ENCODE measurements at regions not wholly inside any gene's neighbourhood (a gene's known extent, or its start where the extent isn't known, plus 50 kb on each side); places are given as distances from the start of the nearest gene placed in this dataset.

GRCh38 chr13:107852072-107852471 lies 363.3 kb downstream of the LIG4 start:
- H2BK12ac ChIP-seq (ENCODE audit: insufficient read length, low read depth, low read length): no peak overlapping the region
- Mint-ChIP-seq H3K27ac (no peak overlapping the region), H3K4me1 (peaks cover 9 to 20% of the 10 kb centered on the region in 2 experiments), H3K27me3 (ENCODE audit: low read depth) (no peaks in the 10 kb centered on the region), H3K4me3 (no peak overlapping the region), H3K36me3 (ENCODE audit: insufficient read depth in 1 of 3, low read depth in 3 of 3) (no peaks in the 10 kb centered on the region; a peak in 1 of 7 replicates), H3K9me3 (no peaks in the 10 kb centered on the region)
- no peak overlapping the region for H3K27ac ChIP-seq (ENCODE audit: insufficient read length, low read depth, low read length)
- no peak overlapping the region for H3K9ac ChIP-seq (ENCODE audit: extremely low read depth, insufficient read length, low read length)
- H3K4ac ChIP-seq (ENCODE audit: low read depth, low read length): no peak overlapping the region
- H2AK5ac ChIP-seq (ENCODE audit: insufficient read length, low read length): no peak overlapping the region
- no peak overlapping the region for H2BK20ac ChIP-seq (ENCODE audit: low read depth, low read length, poor library complexity, severe bottlenecking)
- H3K18ac ChIP-seq (ENCODE audit: insufficient read length, low read depth, low read length): no peak overlapping the region
- no peak overlapping the region for H4K8ac ChIP-seq (replicated peaks; ENCODE audit: insufficient read length, low read depth, low read length)
- no peak overlapping the region for H3T11ph ChIP-seq (ENCODE audit: low read length)
- H3K4me2 ChIP-seq (ENCODE audit: insufficient read depth, insufficient read length, low read length): no peak overlapping the region
- WGBS (ENCODE audit: extremely low coverage, insufficient read length, low lambda C conversion rate): no CpG with 5 or more reads among the region's 2 CpGs
- no peak overlapping the region for H3K56ac ChIP-seq (ENCODE audit: insufficient read length, low read depth, low read length)
- no peak overlapping the region for H3K14ac ChIP-seq (ENCODE audit: insufficient read depth, low read length)
- H2BK15ac ChIP-seq (ENCODE audit: low read depth, low read length): no peak overlapping the region
- TF ChIP-seq CTCF (conservative IDR thresholded peaks at IDR 0.05): no peak
- H3K27me3 ChIP-seq (ENCODE audit: insufficient read depth, low read length): no peaks in the 10 kb centered on the region
- DNase-seq: no peak
- H2AFZ ChIP-seq (ENCODE audit: low read length): no peak overlapping the region
- no peak overlapping the region for H4K5ac ChIP-seq (ENCODE audit: insufficient read length, low read depth, low read length)
- no peaks in the 10 kb centered on the region for H3K79me2 ChIP-seq (ENCODE audit: insufficient read depth, low read length)
- no peak overlapping the region for H4K91ac ChIP-seq (ENCODE audit: insufficient read length, low read depth, low read length)
- no peak overlapping the region for H2BK120ac ChIP-seq (ENCODE audit: low read depth, low read length, poor library complexity, severe bottlenecking)
- H3K9me3 ChIP-seq (ENCODE audit: control insufficient read depth, low read depth, low read length): no peaks in the 10 kb centered on the region
- no peaks in the 10 kb centered on the region for H4K20me1 ChIP-seq (ENCODE audit: control insufficient read depth, insufficient read depth, insufficient read length)
- no peak overlapping the region for H3K23ac ChIP-seq (ENCODE audit: insufficient read length, low read depth, low read length)
- H2BK5ac ChIP-seq (ENCODE audit: insufficient read length, low read length): no peak overlapping the region
- H3K79me1 ChIP-seq (ENCODE audit: insufficient read depth, low read depth, low read length, poor library complexity, severe bottlenecking): no peaks in the 10 kb centered on the region
- no peaks in the 10 kb centered on the region for H3K23me2 ChIP-seq (ENCODE audit: insufficient read length, low read depth, low read length, poor library complexity, severe bottlenecking)
- no peaks in the 10 kb centered on the region for H3K4me1 ChIP-seq (ENCODE audit: insufficient read depth, low read length)

Measured in H9 (cell line).